AG09309 (cell line): ENCODE measurements at regions not wholly inside any gene's neighbourhood (a gene's known extent, or its start where the extent isn't known, plus 50 kb on each side); places are given as distances from the start of the nearest gene placed in this dataset.

Experiments
- DNase-seq: peaks from one replicate; pipeline ENCODE4 v3.0.0-alpha.2; 2010; ENCODE audit warnings: low read depth
- H3K4me3 ChIP-seq: 2 replicates; pipeline ENCODE4 v1.5.1; 2011; ENCODE audit warnings: mild to moderate bottlenecking, low read depth, low read length, moderate library complexity; ENCODE audit not compliant: control insufficient read depth
- TF ChIP-seq, protein P1 (sequence below): IDR thresholded peaks from 2 replicates; pipeline ENCODE4 v1.5.1; 2011; ENCODE audit warnings: mild to moderate bottlenecking, low read depth, low read length, inconsistent platforms; ENCODE audit not compliant: insufficient read depth, control insufficient read depth; ENCODE audit errors: missing control alignments

- TF ChIP-seq, protein P1, sequence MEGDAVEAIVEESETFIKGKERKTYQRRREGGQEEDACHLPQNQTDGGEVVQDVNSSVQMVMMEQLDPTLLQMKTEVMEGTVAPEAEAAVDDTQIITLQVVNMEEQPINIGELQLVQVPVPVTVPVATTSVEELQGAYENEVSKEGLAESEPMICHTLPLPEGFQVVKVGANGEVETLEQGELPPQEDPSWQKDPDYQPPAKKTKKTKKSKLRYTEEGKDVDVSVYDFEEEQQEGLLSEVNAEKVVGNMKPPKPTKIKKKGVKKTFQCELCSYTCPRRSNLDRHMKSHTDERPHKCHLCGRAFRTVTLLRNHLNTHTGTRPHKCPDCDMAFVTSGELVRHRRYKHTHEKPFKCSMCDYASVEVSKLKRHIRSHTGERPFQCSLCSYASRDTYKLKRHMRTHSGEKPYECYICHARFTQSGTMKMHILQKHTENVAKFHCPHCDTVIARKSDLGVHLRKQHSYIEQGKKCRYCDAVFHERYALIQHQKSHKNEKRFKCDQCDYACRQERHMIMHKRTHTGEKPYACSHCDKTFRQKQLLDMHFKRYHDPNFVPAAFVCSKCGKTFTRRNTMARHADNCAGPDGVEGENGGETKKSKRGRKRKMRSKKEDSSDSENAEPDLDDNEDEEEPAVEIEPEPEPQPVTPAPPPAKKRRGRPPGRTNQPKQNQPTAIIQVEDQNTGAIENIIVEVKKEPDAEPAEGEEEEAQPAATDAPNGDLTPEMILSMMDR = no peak
- no peak overlapping the region for H3K4me3 ChIP-seq
- no peak for DNase-seq
Measured at GRCh38 chr1:166552706-166553105, 286.6 kb upstream of the POGK start.

DNA sequence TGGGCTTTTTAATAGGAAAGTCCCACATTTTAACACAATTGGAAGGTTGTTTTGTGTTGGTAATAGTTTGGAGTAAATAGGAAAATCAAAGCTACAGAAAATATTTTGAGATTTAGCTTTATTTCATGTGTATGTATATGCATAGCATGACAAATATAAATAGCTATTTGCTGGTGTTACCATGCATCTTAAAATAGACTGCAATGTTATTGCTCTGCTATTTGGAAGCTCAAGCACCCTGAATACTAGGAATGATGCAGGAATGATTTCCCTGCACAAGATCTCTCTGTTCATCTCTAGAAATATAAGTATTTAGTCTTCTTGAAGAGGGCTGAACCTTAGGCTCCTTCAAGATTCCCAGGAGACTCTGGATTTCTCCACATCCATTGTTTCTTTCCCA, 268.3 kb upstream of the POGK start:
- no peak overlapping the region for H3K4me3 ChIP-seq
- TF ChIP-seq, protein P1 = no peak
- no peak for DNase-seq

DNA sequence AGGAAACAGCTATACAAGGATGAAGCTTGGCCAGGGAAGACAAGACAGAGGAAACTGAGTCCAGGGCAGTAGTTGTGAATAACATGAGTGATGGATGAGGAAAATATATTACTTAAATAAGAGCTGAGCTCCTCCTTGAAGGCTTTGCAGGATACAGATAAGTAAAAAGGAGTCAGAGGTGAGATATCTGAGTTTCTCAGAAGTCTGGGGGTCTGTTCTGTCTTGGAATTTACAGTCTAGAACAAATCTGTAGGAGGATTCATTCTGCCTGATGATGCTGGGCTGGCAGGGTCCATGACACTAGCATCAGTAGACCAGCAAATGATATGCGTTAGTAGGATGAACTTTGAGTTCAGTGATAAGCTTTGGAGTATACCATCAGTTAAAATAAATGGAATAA, 266.1 kb upstream of the POGK start:
- TF ChIP-seq, protein P1 = no peak
- H3K4me3 ChIP-seq = no peak overlapping the region
- no peak for DNase-seq

- DNase-seq = no peak
- TF ChIP-seq, protein P1 = no peak
- no peak overlapping the region for H3K4me3 ChIP-seq
Measured at GRCh38 chr1:166579557-166580501, 259.4 kb upstream of the POGK start.

GRCh38 chr1:166588741-166589140, 250.5 kb upstream of the POGK start:
- no peak overlapping the region for H3K4me3 ChIP-seq
- TF ChIP-seq, protein P1 = no peak
- DNase-seq = no peak

GRCh38 chr1:166590161-166590560, 249.1 kb upstream of the POGK start:
- TF ChIP-seq, protein P1 = no peak

More at GRCh38 chr1:166590161-166590560, 249.1 kb upstream of the POGK start:
- no peak for DNase-seq
- H3K4me3 ChIP-seq = no peak overlapping the region
